Upper lobe of left lung (tissue), 6 donors: ENCODE measurements at regions not wholly inside any gene's neighbourhood (a gene's known extent, or its start where the extent isn't known, plus 50 kb on each side); places are given as distances from the start of the nearest gene placed in this dataset.

Experiments
- ATAC-seq, 2 donors: fragments of 200-7000 bp; cut with Tn5 transposase; one replicate each; pipeline ENCODE4 v1.9.1; 2022; ENCODE audit warnings: mild to moderate bottlenecking in 2 of 2, moderate library complexity in 2 of 2; ENCODE audit not compliant: low FRiP score in 2 of 2
- DNase-seq, 2 donors: peaks; one replicate each; pipeline ENCODE4 v3.0.0-alpha.2; 2019 to 2020
- H3K27ac ChIP-seq, 4 donors: fragments of 200-600 bp; sonication (generic); one replicate each; pipeline ENCODE4 v1.5.1; 2016 to 2019
- H3K27me3 ChIP-seq, 4 donors: fragments of 200-600 bp; sonication (generic); one replicate each; pipeline ENCODE4 v1.5.1; 2017 to 2019
- H3K36me3 ChIP-seq, 4 donors: fragments of 200-600 bp; sonication (generic); one replicate each; pipeline ENCODE4 v1.5.1; 2016 to 2019
- H3K4me1 ChIP-seq, 4 donors: fragments of 200-600 bp; sonication (generic); one replicate each; pipeline ENCODE4 v1.5.1; 2018 to 2019
- H3K4me3 ChIP-seq, 4 donors: fragments of 200-600 bp; sonication (generic); one replicate each; pipeline ENCODE4 v1.5.1; 2017 to 2019; ENCODE audit warnings: mild to moderate bottlenecking in 2 of 4, moderate library complexity in 1 of 4
- H3K9me3 ChIP-seq, 4 donors: fragments of 200-600 bp; sonication (generic); one replicate each; pipeline ENCODE4 v1.5.1; 2018 to 2019
- EP300 ChIP-seq, 4 donors: sonication (generic); formaldehyde crosslinking; IDR thresholded peaks; one replicate each; pipeline ENCODE4 v1.5.1; 2017; ENCODE audit warnings: antibody characterized with exemption in 4 of 4, control low read depth in 2 of 4
- POLR2A ChIP-seq, 4 donors: fragments of 450-650 bp; IDR thresholded peaks; one replicate each; pipeline ENCODE4 v1.5.1; 2016 to 2017; ENCODE audit warnings: antibody characterized with exemption in 4 of 4, mild to moderate bottlenecking in 2 of 4
- POLR2AphosphoS5 ChIP-seq, 2 donors: sonication (generic); formaldehyde crosslinking; IDR thresholded peaks; one replicate each; pipeline ENCODE4 v1.5.1; 2017; ENCODE audit warnings: antibody characterized with exemption in 2 of 2
- WGBS, 2 donors: methylation state at CpG; one replicate each; pipeline ENCODE4 v1.1.5; 2017 to 2018; 5-methylcytosine and 5-hydroxymethylcytosine counted together
- TF ChIP-seq, protein P1 (sequence below), 6 experiments: fragments of 450-650 bp in 4 of 6; fragments of 200-600 bp in 2 of 6; sonication (generic) in 2 of 6; IDR thresholded peaks; one replicate each; pipeline ENCODE4 v1.5.1; 2016 to 2019; ENCODE audit warnings: antibody characterized with exemption in 6 of 6
- donor health status: DM: no; HTN: no; CAD: no; lungs with moderate emphysema.
- donor health status: DM: no; HTN: yes; CAD: no; lungs with severe emphysema.

- Histone ChIP-seq H3K4me3 (no peak overlapping the region), H3K4me1 (peaks cover 0 to 6% (median 0%) of the 10 kb centered on the region in 4 donors), H3K9me3 (no peaks in the 10 kb centered on the region), H3K36me3 (no peaks in the 10 kb centered on the region), H3K27ac (no peak overlapping the region), H3K27me3 (no peaks in the 10 kb centered on the region)
- WGBS, 2 donors = 31 to 32% methylated on average over 10 of the region's 10 CpGs
- ATAC-seq = peak; percentile 64 to 82
- TF ChIP-seq POLR2AphosphoS5 (IDR thresholded peaks at IDR 0.05) (no peak), EP300 (IDR thresholded peaks at IDR 0.05) (no peak), POLR2A (IDR thresholded peaks at IDR 0.05) (no peak)
- TF ChIP-seq, protein P1, sequence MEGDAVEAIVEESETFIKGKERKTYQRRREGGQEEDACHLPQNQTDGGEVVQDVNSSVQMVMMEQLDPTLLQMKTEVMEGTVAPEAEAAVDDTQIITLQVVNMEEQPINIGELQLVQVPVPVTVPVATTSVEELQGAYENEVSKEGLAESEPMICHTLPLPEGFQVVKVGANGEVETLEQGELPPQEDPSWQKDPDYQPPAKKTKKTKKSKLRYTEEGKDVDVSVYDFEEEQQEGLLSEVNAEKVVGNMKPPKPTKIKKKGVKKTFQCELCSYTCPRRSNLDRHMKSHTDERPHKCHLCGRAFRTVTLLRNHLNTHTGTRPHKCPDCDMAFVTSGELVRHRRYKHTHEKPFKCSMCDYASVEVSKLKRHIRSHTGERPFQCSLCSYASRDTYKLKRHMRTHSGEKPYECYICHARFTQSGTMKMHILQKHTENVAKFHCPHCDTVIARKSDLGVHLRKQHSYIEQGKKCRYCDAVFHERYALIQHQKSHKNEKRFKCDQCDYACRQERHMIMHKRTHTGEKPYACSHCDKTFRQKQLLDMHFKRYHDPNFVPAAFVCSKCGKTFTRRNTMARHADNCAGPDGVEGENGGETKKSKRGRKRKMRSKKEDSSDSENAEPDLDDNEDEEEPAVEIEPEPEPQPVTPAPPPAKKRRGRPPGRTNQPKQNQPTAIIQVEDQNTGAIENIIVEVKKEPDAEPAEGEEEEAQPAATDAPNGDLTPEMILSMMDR (IDR thresholded peaks at IDR 0.05) = peak; percentile 28 to 66 (median 62)
- DNase-seq = no peak
Measured at GRCh38 chr14:56491299-56492285, 88.0 kb upstream of the TMEM260 start.

DNA sequence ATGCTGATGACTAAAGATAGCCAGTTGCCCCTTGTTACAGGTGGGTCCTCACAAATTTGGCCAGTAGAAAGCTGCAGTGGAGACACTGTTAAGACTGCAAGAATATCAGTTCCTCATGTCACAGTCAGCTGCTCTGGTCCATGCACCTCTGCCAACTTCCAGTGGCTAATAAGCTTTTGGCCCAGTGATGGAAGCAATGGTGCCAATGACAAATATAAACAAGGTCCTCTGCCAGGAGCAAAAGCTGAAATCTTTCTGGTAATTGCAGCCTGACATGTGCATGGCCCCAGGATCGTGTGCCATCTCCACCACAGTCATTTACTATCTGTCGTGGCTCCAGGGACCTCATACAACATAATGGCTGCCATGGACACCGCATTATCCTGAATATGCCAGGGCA, 85.4 kb upstream of the TMEM260 start:
- Histone ChIP-seq H3K36me3 (no peaks in the 10 kb centered on the region), H3K9me3 (no peaks in the 10 kb centered on the region), H3K4me3 (no peak overlapping the region), H3K27ac (no peak overlapping the region), H3K4me1 (peaks cover 0 to 6% (median 0%) of the 10 kb centered on the region in 4 donors), H3K27me3 (no peaks in the 10 kb centered on the region)
- DNase-seq (no peak), ATAC-seq (no peak)
- TF ChIP-seq POLR2AphosphoS5 (IDR thresholded peaks at IDR 0.05) (no peak), POLR2A (IDR thresholded peaks at IDR 0.05) (no peak), EP300 (IDR thresholded peaks at IDR 0.05) (no peak)
- TF ChIP-seq, protein P1 (IDR thresholded peaks at IDR 0.05) = no peak
- 80 to 86% methylated on average over 3 of the region's 3 CpGs for WGBS, 2 donors

- Histone ChIP-seq H3K36me3 (no peaks in the 10 kb centered on the region), H3K27ac (no peak overlapping the region), H3K4me3 (no peak overlapping the region), H3K27me3 (no peaks in the 10 kb centered on the region), H3K4me1 (no peaks in the 10 kb centered on the region), H3K9me3 (no peaks in the 10 kb centered on the region)
- 87 to 89% methylated on average over 3 of the region's 3 CpGs for WGBS, 2 donors
- ATAC-seq (no peak), DNase-seq (no peak)
- TF ChIP-seq, protein P1 (IDR thresholded peaks at IDR 0.05) = no peak
- TF ChIP-seq POLR2A (IDR thresholded peaks at IDR 0.05) = no peak
- no peak for TF ChIP-seq EP300 (IDR thresholded peaks at IDR 0.05)
- no peak for TF ChIP-seq POLR2AphosphoS5 (IDR thresholded peaks at IDR 0.05)
Measured at GRCh38 chr14:56498112-56498511, 81.5 kb upstream of the TMEM260 start.

DNA sequence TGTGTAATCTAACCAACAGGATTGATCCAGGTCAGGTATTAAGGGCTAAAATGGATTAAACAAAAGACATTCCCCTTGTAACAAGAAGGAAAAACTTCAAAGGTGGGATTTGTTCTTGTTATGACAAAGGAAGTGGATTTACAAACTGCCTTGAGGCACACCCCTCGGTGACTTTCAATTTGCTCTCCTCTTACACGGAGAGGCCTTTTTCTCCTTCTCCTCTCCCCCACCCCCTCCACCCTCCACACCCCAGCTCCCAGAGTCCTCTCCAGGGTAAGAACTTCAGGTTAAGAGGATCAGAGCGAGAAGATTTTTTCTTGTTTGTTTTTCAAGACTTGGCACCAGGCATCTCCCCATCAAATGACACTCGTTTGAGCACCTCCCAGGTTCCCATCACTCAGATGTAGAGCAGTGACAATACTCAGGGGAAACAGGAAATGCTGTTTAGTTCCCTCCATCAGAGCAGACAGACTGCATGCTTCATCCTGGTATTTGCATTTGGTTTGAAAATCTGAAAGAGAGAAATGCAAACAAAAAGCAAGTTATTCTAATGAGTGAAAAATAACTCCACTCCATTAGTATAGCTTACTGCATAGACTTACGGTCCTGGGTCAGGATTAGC, 77.6 kb upstream of the TMEM260 start:
- 38 to 49% methylated on average over 5 of the region's 5 CpGs for WGBS, 2 donors
- DNase-seq (no peak), ATAC-seq (no peak)
- TF ChIP-seq, protein P1 (IDR thresholded peaks at IDR 0.05) = no peak
- no peak overlapping the region for H3K4me3 ChIP-seq
- no peak overlapping the region for H3K27ac ChIP-seq
- H3K36me3 ChIP-seq = no peaks in the 10 kb centered on the region
- H3K9me3 ChIP-seq = no peaks in the 10 kb centered on the region
- H3K27me3 ChIP-seq = no peaks in the 10 kb centered on the region
- H3K4me1 ChIP-seq = no peaks in the 10 kb centered on the region
